ENCODE measurements at regions not wholly inside any gene's neighbourhood (a gene's known extent, or its start where the extent isn't known, plus 50 kb on each side); places are given as distances from the start of the nearest gene placed in this dataset.
"Not testable (repeated sequence)": the region's sequence is repeated elsewhere in the genome, so short reads cannot be mapped to it uniquely, and the experiment has no call there.

DNA sequence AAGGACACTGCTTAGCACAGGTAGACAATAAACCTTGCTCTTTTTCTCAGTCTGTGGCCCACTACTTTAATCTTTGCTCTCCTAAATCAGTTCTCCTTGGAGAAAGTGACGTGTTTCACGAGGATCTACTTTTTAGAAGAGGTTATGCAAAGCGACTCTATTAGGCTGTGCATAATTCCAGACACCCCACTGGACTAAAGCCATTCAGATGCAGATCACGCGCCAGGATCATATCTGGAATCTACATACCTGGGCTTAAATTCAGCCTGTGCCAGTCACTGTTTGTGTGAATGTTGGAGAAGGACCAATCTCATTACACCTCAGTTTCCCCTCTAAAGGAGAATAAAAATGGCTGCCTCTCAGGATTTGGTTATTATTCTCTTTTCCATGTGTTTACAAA is 413.0 kb upstream of the MYT1L start:
- DNase-seq (ENCODE audit: low read depth in 2 of 2) = no peak

DNA sequence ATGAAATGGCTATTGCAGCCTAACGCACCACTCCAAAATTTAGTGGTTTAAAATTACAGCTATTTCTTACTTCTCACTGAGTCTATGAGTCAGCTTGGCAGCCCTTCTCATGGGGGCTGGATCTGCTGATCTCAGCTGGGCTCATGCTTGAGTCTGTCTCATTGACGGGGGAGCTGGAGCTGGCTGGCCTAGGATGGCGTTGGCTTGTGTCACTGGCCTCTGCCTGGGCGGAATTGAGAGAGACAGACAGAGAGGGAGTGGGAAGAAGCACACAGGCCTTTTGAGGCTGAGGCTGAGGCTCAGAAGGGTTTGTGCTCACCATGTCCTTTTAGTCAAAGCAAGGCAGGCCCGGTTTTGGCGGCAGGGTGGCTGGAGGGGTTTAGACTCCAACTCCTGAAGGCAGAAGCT is 412.1 kb upstream of the MYT1L start:
- DNase-seq (ENCODE audit: low read depth in 2 of 2) = no peak

DNA sequence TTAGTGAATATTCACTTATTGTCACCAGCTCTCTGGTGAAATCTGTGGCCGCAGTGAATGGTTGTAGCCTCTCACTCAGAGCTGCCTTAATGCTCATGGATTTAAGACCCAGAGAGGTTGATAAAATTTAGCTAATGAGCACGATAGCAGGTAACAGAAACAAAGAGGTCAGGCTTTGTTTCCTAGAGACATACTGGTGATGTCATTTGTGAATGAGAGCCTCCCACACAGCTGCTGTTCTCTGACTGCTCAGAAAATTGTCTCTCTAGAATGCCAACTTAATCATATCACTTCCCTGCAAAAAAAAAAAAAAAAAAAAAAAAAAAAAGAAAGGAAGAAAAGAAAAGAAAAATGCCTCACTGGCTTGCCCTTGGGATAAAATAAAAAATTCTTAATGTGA is 411.7 kb upstream of the MYT1L start:
- DNase-seq (ENCODE audit: low read depth in 2 of 2) = no peak

DNA sequence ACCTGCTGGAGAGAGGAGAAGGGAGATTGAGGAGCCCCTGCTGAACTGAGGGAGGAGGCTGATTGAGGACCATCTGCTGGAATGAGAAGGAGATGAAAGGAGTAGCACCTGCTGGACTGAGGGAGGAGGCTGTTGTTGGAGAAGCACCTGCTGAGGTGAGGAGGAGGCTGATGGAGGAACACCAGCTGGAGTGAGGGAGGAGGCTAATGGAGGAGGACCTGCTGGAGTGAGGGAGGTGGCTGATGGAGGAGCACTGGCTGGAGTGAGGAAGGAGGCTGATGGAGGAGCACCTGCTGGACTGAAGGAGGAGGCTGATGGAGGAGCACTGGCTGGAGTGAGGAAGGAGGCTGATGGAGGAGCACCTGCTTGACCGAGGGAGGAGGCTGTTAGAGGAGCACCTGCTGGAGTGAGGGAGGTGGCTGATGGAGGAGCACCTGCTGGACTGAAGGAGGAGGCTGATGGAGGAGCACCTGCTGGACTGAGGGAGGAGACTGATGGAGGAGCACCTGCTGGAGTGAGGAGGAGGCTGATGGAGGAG is 409.2 kb upstream of the MYT1L start:
- no peak for DNase-seq (ENCODE audit: low read depth in 2 of 2)

DNA sequence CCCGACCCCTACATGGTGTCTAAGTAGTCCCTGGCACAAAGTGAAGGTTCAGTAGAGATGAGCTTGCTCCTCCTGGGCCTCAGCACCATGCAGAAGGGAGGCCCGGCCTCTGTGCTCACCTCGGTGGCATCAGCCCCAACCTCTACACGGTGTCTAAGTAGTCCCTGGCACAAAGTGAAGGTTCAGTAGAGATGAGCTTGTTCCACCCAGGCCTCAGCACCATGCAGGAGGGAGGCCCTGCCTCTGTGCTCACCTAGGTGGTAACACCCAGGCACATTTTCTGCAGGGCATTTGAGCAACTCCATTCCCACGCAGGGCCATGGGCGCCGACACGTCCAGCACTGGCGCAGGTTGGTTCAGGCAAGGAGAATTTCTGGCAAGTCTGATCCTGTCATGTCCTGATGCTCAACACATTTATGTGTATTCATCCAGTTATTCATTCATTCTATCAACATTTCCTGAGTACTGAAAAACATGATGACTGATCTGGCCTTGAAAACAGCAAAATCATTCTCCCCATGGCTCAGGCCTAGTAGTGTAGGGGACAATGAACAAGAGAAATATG is 408.2 kb upstream of the MYT1L start:
- DNase-seq (ENCODE audit: low read depth in 2 of 2) = no peak

DNA sequence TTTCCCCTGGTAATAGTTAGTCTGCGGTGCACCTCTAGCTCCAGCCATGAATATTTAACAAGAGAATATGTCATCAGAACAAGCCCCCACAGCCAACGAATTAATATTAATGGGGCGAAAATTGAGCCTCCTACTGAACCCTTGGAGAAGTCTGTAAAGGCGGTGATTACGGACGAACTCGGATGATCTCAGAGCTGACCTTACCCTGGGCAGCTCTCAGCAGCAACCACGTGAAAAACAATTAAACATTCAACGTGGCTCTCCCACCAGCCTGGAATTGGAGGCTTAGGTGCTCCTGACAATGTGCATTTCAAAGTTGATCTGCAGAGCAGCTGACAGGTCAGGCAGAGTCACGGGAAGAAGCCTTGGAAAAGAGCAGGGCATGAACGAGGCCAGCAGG is 407.6 kb upstream of the MYT1L start:
- no peak for DNase-seq (ENCODE audit: low read depth in 2 of 2)

DNA sequence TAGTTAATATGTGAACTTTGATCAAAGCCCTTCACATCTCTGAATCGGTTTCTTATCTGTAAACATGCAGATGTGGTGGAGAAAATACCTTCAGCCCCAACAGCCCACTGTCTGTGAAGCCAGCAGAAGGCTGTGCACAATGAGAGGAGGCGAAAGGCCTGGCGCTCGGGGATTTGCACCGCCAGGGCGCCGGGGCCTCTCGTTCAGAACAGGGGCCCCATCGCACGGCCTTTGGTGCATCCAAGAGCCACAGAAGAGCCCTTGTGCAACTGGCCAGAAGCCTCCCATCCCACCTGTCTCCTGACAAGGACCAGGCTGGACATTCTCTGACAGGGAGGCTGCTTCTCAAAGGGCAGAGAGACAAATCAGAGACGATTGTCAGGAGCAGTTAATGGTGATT is 407.2 kb upstream of the MYT1L start:
- no peak for DNase-seq (ENCODE audit: low read depth in 2 of 2)

DNA sequence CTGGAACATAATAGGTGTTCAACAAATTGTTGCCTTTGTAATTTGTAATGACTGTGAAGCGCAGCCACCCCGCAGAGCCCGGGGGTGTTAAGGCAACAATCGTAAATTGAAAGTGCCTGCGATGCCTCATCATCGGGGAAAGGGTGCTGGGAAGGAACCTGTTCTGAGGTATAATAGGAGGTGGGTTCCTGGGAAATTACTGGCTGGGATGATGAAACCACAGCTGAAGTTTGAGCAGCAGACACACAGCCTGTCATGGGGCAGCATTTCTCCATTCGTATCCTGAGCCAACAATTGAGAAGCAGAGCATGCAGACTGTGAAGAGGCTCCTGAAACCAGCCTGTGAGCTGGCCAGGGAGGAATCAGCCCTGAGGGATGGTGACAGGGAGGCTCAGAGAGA is 404.0 kb upstream of the MYT1L start:
- DNase-seq (ENCODE audit: low read depth in 2 of 2) = no peak

DNA sequence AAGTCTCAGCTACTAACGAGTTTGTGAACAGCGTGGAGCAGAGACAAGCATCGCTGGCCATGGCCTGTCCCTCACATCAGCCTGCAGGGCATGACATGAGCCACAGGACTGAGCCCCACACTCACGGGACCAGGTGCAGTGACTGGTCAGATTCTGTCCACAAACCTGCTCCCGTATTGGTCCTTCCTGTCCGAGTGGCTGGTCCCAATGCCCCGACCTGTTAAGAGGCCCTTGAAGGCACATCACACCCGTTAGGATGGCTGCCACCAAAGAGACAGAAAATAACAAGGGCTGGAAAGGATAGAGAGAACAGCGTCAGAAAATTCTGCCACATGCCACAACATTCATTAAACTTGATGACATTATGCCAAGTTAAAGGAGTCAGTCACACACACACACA is 403.2 kb upstream of the MYT1L start:
- DNase-seq (ENCODE audit: low read depth in 2 of 2) = no peak

DNA sequence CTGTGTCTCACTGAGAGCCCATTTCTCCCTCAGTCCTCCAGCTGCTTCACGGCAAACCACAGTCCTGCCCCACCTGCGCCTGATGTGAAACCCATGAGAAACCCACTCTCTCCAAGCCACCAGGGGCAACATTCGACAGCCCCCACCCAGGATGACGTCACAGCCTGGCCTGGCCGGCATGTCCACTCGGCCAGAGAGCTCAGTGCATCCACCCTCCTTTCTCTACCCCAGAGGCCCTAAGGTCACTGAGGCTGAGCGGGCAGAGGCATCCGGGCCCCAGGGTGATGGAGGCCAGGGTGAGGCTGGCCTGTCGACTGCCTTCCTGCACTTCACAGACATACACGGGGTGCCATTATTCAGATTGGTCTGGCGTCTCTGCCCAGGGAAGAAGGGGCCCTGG is 402.7 kb upstream of the MYT1L start:
- DNase-seq (ENCODE audit: low read depth in 2 of 2) = no peak

DNA sequence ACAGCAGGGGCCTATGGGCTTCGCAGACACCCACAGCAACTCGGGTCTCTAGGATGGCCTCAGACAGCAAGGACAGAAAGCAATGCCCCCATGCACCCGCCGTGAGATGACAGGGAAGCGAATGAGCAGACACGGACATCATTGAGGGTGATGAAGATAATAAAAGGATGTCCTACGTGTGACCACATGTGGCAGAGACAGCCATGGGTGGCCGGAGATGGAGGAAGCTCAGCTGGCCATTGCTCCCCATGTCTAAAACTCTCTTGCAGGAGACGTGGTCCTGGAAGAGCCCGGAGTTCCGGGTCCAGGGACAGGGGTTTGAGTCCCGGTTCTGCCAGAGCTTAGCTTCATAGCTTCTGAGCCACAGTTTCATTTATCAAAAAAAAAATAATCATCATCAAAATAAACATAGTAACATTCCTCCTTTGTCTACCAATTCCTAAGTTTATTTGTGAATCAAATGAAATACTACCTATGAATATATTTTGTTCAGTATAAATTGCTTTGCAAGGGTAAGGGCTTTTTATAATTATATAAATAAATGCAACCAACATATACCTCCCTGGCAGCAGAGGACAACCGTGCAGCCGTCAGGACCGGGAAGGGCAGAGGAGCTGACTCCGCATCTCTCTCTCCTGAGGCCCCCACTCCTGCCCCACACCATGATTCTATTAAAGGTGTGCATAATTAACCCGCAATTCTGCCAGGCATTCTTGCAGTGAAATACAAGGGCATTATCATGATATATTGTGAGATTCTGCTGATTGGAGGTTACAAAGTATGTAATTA is 401.4 kb upstream of the MYT1L start:
- no peak for DNase-seq (ENCODE audit: low read depth in 2 of 2)

DNA sequence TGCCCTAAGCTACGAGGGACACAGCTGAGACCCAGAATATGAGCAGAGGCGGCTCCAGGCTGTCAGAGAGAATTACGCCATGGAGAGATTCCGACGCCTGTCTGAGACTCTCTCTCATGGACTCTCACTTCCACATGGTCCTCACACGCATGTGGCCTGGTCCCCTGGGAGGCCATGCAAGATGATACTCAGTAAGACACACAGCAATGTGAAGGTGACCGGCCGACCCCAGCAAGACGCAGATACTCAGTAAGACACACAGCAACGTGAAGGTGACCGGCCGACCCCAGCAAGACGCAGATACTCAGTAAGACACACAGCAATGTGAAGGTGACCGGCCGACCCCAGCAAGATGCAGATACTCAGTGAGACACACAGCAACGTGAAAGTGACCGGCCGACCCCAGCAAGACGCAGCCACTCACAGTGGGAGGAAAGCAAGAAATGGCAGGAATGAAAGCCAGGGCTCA is 400.8 kb upstream of the MYT1L start:
- no peak for DNase-seq (ENCODE audit: low read depth in 2 of 2)

DNA sequence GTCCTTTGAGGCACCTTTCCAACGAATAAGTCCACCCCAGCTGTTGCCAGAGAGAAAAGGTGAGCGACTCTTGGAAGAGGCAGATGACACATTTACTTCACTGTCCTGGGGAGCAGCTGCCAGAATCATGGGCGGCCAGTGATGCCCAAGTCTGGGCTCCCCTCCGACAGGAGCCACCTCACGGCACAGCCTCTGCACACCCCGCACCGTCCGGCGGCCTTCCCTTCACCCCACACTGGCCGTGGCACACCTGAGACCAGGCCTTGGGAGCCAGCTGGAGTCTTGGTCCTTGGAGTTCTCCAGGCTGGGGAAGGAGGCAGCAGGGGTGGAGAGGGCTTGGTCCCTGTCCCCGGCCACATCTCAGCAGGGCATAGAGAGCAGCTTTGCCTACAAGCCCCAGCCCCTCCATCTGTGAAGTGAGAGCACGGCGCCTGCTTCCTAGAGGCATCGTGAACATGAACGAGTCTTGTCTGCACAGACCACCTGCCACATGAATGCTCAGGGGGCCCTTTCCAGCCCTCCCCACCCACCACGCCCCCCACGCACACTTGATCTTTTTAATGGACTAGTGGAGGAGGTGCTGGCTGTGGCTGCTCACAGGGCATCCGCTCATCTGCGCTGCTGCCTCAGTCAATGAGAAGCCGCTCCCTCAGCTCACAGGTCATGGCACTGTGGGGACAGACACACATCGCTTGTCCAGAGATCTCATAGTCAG is 400.2 kb upstream of the MYT1L start:
- DNase-seq (ENCODE audit: low read depth in 2 of 2) = no peak

DNA sequence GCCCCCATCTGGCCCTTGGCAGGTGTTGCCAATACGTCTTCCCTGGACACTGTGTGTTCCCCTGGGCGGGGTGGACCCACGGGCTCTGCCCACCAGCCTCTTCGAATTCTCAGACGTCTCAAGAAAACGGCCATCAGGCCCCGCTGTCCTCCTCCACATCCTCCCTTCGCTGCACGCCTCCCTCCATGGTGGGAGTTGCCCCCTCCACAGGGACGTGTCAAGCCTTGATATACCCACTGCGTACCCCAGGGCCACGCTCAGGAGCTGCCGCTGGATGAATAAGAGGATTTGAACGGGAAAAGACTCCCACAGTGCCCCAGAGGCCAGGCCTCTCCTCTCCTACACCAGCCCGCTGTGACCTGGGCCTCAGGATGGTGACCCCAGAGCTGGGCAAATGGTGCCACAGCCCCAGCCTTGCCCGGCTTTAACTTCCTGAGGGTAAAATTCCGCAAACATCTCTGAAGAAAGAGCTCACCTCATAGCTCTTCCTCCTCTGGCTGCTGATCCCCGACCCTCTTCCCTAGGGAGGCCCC is 399.3 kb upstream of the MYT1L start:
- DNase-seq (ENCODE audit: low read depth in 2 of 2) = no peak

DNA sequence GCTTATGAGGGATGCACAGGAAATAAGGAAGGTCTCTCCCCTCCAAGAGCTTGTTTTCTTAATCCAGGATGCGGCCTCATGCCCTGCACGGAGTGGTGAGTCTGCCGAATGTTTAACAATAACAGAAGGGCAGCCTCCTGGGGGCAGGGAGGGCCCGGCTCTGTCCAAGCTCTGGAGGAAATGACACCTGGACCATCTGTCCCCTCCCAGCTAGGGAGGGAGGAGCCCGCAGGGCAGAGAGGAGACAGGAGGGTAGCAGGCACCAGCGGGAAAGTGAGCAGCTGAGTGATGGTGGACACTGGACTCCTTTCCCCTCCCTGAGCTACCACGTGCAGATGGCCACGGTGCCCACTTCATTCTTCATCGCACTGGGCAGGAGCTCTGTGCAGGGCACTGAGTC is 398.2 kb upstream of the MYT1L start:
- DNase-seq (ENCODE audit: low read depth in 2 of 2) = no peak

DNA sequence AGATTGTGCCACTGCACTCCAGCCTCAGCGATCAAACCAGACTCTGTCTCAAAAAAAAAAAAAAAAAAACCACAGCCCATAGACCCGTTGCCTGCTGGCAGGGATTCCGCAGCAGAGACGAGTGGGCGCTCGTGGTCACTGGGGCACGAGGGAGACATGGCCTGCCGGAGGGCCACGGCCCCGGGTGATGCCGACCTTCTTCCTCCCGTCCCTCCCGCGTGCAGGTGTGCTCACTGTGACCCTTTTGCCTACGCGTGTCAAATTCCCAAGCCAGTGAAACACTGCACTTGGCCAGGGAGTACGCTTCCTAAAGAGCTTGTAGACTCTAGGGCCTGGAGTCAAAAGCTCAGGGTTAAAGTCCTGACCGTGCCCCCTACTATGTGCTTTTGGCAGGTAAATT is 397.6 kb upstream of the MYT1L start:
- no peak for DNase-seq (ENCODE audit: low read depth in 2 of 2)

DNA sequence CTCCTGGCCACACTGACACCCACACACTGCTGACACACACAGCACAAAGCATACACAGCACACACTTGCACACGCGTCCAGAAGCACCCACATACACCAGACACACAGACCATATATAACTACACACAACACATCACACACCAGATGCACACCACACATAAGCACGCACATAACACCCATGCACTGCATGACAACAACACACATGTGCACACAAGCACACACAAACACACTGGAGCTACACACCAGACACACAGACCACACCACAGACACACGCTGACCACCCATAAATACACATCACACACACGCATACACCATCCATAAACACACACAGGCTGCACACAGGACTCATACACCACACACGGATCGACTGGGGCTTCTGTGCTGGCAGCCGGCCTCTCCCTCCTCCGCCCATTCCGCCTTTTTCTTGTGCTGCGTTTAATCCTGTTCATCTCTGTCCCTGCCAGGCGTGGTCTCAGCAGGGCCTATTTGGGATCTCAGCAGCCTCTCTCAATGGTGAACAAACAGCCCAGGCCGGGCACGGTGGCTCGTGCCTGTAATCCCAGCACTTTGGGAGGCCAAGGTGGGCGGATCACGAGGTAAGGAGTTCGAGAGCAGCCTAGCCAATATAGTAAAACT is 396.9 kb upstream of the MYT1L start:
- DNase-seq (ENCODE audit: low read depth in 2 of 2) = no peak

DNA sequence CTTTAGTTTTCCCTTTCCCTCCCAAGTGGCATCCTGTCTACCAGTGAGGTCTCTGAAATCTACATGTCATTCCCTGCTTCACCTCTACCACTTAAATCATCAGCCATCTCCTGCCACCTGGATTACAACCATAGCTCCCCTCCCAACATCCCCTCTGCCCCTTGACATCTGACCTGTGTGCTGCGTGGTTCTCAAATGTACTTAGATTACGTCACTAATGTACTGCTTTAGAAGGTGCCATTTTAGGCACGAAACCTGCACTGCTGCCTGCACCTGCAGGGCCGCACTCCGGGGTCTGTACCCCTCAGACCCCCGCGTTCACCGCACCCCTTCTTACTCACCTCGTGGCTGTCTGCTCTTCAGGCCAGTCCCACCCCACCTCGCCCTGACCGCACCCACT is 395.1 kb upstream of the MYT1L start:
- no peak for DNase-seq (ENCODE audit: low read depth in 2 of 2)

DNA sequence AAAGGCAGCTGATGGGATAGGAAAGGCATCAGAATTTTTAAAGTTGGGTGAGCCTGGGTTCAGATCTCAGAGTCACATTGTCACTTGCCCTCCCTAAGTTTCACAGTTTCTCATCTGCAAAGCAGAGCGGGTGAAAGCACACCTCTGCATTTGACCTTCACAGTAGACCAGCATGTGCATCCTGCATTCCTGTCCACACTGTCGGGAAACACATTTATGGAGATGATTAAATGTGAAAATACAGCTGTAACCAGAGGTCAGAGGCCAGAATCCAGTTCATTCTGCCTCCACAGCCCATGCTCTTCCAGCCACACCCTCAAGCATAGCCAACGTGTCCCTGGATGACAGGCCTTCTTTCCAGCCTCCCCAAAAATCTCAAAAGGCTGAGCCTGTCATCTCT is 392.0 kb upstream of the MYT1L start:
- no peak for DNase-seq (ENCODE audit: low read depth in 2 of 2)

DNA sequence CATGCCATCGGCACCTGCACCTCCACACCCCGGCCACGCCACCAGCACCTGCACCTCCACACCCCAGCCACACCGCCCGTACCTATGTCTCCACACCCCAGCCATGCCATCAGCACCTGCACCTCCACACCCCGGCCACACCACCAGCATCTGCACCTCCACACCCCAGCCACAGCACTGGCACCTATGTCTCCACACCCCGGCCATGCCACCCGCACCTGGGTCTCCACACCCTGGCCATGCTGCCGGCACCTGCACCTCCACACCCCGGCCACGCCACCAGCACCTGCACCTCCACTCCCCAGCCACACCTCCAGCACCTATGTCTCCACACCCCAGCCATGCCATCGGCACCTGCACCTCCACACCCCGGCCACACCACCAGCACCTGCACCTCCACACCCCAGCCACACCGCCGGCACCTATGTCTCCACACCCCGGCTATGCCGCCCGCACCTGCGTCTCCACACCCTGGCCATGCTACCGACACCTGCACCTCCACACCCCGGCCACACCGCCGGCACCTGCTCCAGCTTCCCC is 390.3 kb upstream of the MYT1L start:
- no peak for DNase-seq (ENCODE audit: low read depth in 2 of 2)

DNA sequence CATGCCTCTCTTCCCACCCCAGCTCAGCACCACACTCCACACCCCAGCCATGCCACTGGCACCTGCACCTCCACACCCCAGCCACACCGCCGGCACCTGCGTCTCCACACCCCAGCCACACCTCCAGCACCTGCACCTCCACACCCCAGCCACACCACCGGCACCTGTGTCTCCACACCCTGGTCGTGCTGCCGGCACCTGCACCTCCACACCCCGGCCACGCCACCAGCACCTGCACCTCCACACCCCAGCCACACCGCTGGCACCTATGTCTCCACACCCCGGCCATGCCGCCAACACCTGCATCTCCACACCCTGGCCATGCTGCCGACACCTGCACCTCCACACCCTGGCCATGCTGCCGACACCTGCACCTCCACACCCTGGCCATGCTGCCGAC is 389.7 kb upstream of the MYT1L start:
- DNase-seq (ENCODE audit: low read depth in 2 of 2) = not testable (repeated sequence)

DNA sequence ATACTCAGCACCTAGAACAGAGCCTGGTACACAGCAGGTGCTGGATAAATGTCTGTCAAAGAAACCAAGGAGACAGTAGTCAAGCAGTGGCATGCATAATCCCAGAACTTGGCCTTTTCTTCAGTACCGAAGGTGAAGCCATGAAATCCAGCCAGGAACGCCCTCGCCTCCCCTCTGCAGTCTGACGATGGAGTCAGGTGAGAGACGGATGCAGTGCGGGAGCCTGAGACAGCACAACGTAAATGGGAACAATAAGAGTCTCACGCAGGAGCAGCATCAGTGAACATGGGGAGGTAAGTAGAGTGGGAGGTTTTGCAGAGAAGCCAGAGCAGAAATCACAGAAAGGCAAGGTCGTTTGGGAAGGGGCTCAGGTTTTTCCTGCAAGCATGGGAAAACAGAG is 389.3 kb upstream of the MYT1L start:
- no peak for DNase-seq (ENCODE audit: low read depth in 2 of 2)
